Gastroesophageal sphincter (tissue), 4 donors: ENCODE measurements at regions not wholly inside any gene's neighbourhood (a gene's known extent, or its start where the extent isn't known, plus 50 kb on each side); places are given as distances from the start of the nearest gene placed in this dataset.

Experiments
- ATAC-seq: fragments of 150-250 bp; one replicate; pipeline ENCODE4 v1.9.1; 2016; ENCODE audit warnings: mild to moderate bottlenecking, moderate library complexity
- H3K27ac ChIP-seq, 4 donors: fragments of 200-600 bp; sonication (generic) in 3 of 4; 1 replicate in 3 of 4; 2 replicates in 1 of 4; pipeline ENCODE4 v1.5.1; 2016 to 2019
- H3K27me3 ChIP-seq: fragments of 200-600 bp; sonication (generic); one replicate; pipeline ENCODE4 v1.5.1; 2019
- H3K36me3 ChIP-seq, 2 donors: fragments of 200-600 bp; sonication (generic); one replicate each; pipeline ENCODE4 v1.5.1; 2019; ENCODE audit warnings: control low read depth in 1 of 2
- H3K4me1 ChIP-seq, 3 donors: fragments of 200-600 bp; sonication (generic); 1 replicate in 2 of 3; 2 replicates in 1 of 3; pipeline ENCODE4 v1.5.1; 2016 to 2019; ENCODE audit warnings: control low read depth in 2 of 3
- H3K4me3 ChIP-seq, 2 donors: fragments of 200-600 bp; sonication (generic); one replicate each; pipeline ENCODE4 v1.5.1; 2019; ENCODE audit warnings: mild to moderate bottlenecking in 1 of 2, moderate library complexity in 1 of 2
- H3K9me3 ChIP-seq, 3 donors: fragments of 200-600 bp; sonication (generic); one replicate each; pipeline ENCODE4 v1.5.1; 2017 to 2019; ENCODE audit warnings: control low read depth in 2 of 3
- CTCF ChIP-seq, 4 experiments: fragments of 200-600 bp in 2 of 4; fragments of 450-650 bp in 2 of 4; sonication (generic) in 1 of 4; IDR thresholded peaks; one replicate each; pipeline ENCODE4 v1.5.1; 2017 to 2019; ENCODE audit warnings: antibody characterized with exemption in 4 of 4, mild to moderate bottlenecking in 2 of 4, moderate library complexity in 2 of 4
- EP300 ChIP-seq: sonication (generic); formaldehyde crosslinking; IDR thresholded peaks from one replicate; pipeline ENCODE4 v1.6.1; 2017; ENCODE audit warnings: antibody characterized with exemption, mild to moderate bottlenecking
- POLR2A ChIP-seq, 2 donors: fragments of 450-650 bp; IDR thresholded peaks; one replicate each; pipeline ENCODE4 v1.6.1; 2017; ENCODE audit warnings: antibody characterized with exemption in 2 of 2, mild to moderate bottlenecking in 2 of 2, moderate library complexity in 1 of 2
- POLR2AphosphoS5 ChIP-seq: sonication (generic); formaldehyde crosslinking; IDR thresholded peaks from one replicate; pipeline ENCODE4 v1.6.1; 2017; ENCODE audit warnings: antibody characterized with exemption
- WGBS, 2 donors: methylation state at CpG; one replicate each; pipeline ENCODE4 v1.1.5; 2018; ENCODE audit warnings: low coverage in 1 of 2; 5-methylcytosine and 5-hydroxymethylcytosine counted together

- peaks cover 0 to under 1% (median 0%) of the 10 kb centered on the region in 3 donors for H3K4me1 ChIP-seq
- ATAC-seq, result no peak
- TF ChIP-seq EP300 (no peak), CTCF (IDR thresholded peaks at IDR 0.05) (no peak), POLR2AphosphoS5 (no peak), POLR2A (IDR thresholded peaks at IDR 0.05) (no peak)
- H3K4me3 ChIP-seq, result no peak overlapping the region
- 76 to 93% methylated on average over 3 of the region's 3 CpGs for WGBS, 2 donors
- H3K27me3 ChIP-seq, result no peaks in the 10 kb centered on the region
- peaks cover 0 to 21% (median 0%) of the 10 kb centered on the region in 3 donors for H3K9me3 ChIP-seq
- no peak overlapping the region for H3K27ac ChIP-seq
- no peaks in the 10 kb centered on the region for H3K36me3 ChIP-seq
Measured at GRCh38 chr5:110812639-110813038, 73.8 kb downstream of the SLC25A46 start.

- no peak overlapping the region for H3K4me3 ChIP-seq
- 50 to 71% methylated on average over 1 of the region's 1 CpG for WGBS, 2 donors
- H3K4me1 ChIP-seq, result peaks cover 0 to 2% (median 0%) of the 10 kb centered on the region in 3 donors
- no peak overlapping the region for H3K27ac ChIP-seq
- TF ChIP-seq EP300, result no peak
- no peak for TF ChIP-seq POLR2AphosphoS5
- no peak for TF ChIP-seq POLR2A (IDR thresholded peaks at IDR 0.05)
- no peak for TF ChIP-seq CTCF (IDR thresholded peaks at IDR 0.05)
- ATAC-seq, result no peak
- H3K36me3 ChIP-seq, result no peaks in the 10 kb centered on the region
- peaks cover 0 to 21% (median 0%) of the 10 kb centered on the region in 3 donors for H3K9me3 ChIP-seq
- no peaks in the 10 kb centered on the region for H3K27me3 ChIP-seq
Measured at GRCh38 chr5:110815916-110816605, 77.3 kb downstream of the SLC25A46 start.

- H3K36me3 ChIP-seq, result no peaks in the 10 kb centered on the region
- no peaks in the 10 kb centered on the region for H3K27me3 ChIP-seq
- no peak overlapping the region for H3K27ac ChIP-seq
- H3K4me3 ChIP-seq, result no peak overlapping the region
- H3K4me1 ChIP-seq, result peaks cover 0 to 2% (median 0%) of the 10 kb centered on the region in 3 donors
- peaks cover 0 to 13% (median 0%) of the 10 kb centered on the region in 3 donors for H3K9me3 ChIP-seq
- no peak for TF ChIP-seq CTCF (IDR thresholded peaks at IDR 0.05)
- no peak for ATAC-seq
- 57% methylated on average over 6 to 7 of the region's 7 CpGs for whole genome bisulfite sequencing, 2 donors
Measured at GRCh38 chr5:110817459-110817858, 78.7 kb downstream of the SLC25A46 start.

GRCh38 chr5:110823571-110823970, 84.8 kb downstream of the SLC25A46 start:
- WGBS, 2 donors, result 64 to 81% methylated on average over 4 to 5 of the region's 5 CpGs
- no peak for TF ChIP-seq CTCF (IDR thresholded peaks at IDR 0.05)
- TF ChIP-seq EP300, result no peak

GRCh38 chr5:110824936-110825441, 86.2 kb downstream of the SLC25A46 start:
- Histone ChIP-seq H3K4me1 (no peaks in the 10 kb centered on the region), H3K4me3 (no peak overlapping the region), H3K27me3 (no peaks in the 10 kb centered on the region), H3K36me3 (no peaks in the 10 kb centered on the region), H3K27ac (no peak overlapping the region), H3K9me3 (peaks cover 0 to 33% (median 3%) of the 10 kb centered on the region in 3 donors)
- no peak for ATAC-seq
- TF ChIP-seq POLR2A (IDR thresholded peaks at IDR 0.05) (no peak), EP300 (no peak), POLR2AphosphoS5 (no peak), CTCF (IDR thresholded peaks at IDR 0.05) (no peak)
- 87% methylated on average over 3 of the region's 3 CpGs; no CpG with 5 or more reads in 1 of the 2 donors for WGBS, 2 donors

More at GRCh38 chr5:110823571-110823970, 84.8 kb downstream of the SLC25A46 start:
- H3K27ac ChIP-seq, result no peak overlapping the region
- no peaks in the 10 kb centered on the region for H3K27me3 ChIP-seq
- H3K4me3 ChIP-seq, result no peak overlapping the region
- H3K36me3 ChIP-seq, result no peaks in the 10 kb centered on the region
- H3K4me1 ChIP-seq, result no peaks in the 10 kb centered on the region
- ATAC-seq, result no peak
- peaks cover 0 to 26% (median 3%) of the 10 kb centered on the region in 3 donors for H3K9me3 ChIP-seq
